ENCODE measurements at regions not wholly inside any gene's neighbourhood (a gene's known extent, or its start where the extent isn't known, plus 50 kb on each side); places are given as distances from the start of the nearest gene placed in this dataset.

GRCh38 chr17:34203018-34203638, 52.0 kb upstream of the CCL2 start:
- DNase-seq: no peak

- DNase-seq: no peak
Measured at GRCh38 chr17:34204402-34204801, 50.7 kb upstream of the CCL2 start.

Measured in SW 1271 (cell line).